Stimulated activated naive CD8-positive, alpha-beta T cell treated with anti-CD3 and anti-CD28 coated beads, Interleukin-15, Interleukin-2, amounts not matched to agents 100 U/mL and 50 U/mL, for 24 hours (primary cell): ENCODE measurements at regions not wholly inside any gene's neighbourhood (a gene's known extent, or its start where the extent isn't known, plus 50 kb on each side); places are given as distances from the start of the nearest gene placed in this dataset.
"Not testable (repeated sequence)": the region's sequence is repeated elsewhere in the genome, so short reads cannot be mapped to it uniquely, and the experiment has no call there.

ENCODE experiments used
- ATAC-seq: fragments of 150-1000 bp; cut with Tn5 transposase; one replicate; pipeline ENCODE4 v1.10.0; 2021
- DNase-seq: peaks from one replicate; pipeline ENCODE4 v3.0.0; 2021

GRCh38 chr20:47441774-47442150 lies 59.9 kb upstream of the NCOA3 start:
- ATAC-seq, result no peak
- DNase-seq, result no peak

- not testable (repeated sequence) for DNase-seq, ATAC-seq
Measured at GRCh38 chr20:47443060-47443459, 58.6 kb upstream of the NCOA3 start.

- ATAC-seq (no peak), DNase-seq (no peak)
Measured at GRCh38 chr20:47444584-47444983, 57.1 kb upstream of the NCOA3 start.

GRCh38 chr20:47445291-47445690 lies 56.4 kb upstream of the NCOA3 start:
- no peak for ATAC-seq
- no peak for DNase-seq

GRCh38 chr20:47447350-47448296 lies 54.1 kb upstream of the NCOA3 start:
- not testable (repeated sequence) for ATAC-seq

GRCh38 chr20:47448429-47448828 lies 53.3 kb upstream of the NCOA3 start:
- ATAC-seq, result no peak

More at GRCh38 chr20:47447350-47448296, 54.1 kb upstream of the NCOA3 start:
- DNase-seq, result not testable (repeated sequence)

GRCh38 chr20:47451602-47451904 lies 50.1 kb upstream of the NCOA3 start:
- DNase-seq, result no peak
- ATAC-seq, result no peak

More at GRCh38 chr20:47448429-47448828, 53.3 kb upstream of the NCOA3 start:
- DNase-seq, result no peak
